ENCODE measurements at regions not wholly inside any gene's neighbourhood (a gene's known extent, or its start where the extent isn't known, plus 50 kb on each side); places are given as distances from the start of the nearest gene placed in this dataset.

GRCh38 chr6:8872589-8872988 is 437.2 kb upstream of the SLC35B3 start:
- Mint-ChIP-seq H3K27ac (no peak overlapping the region), H3K27me3 (ENCODE audit: insufficient read depth) (no peaks in the 10 kb centered on the region), H3K4me3 (no peak overlapping the region), H3K4me1 (no peaks in the 10 kb centered on the region), H3K9me3 (no peaks in the 10 kb centered on the region), H3K36me3 (ENCODE audit: low read depth) (no peaks in the 10 kb centered on the region)
- no peak overlapping the region for H3K9ac ChIP-seq (ENCODE audit: extremely low read depth, low read length, poor library complexity, severe bottlenecking)
- no peaks in the 10 kb centered on the region for H3K4me1 ChIP-seq (ENCODE audit: control insufficient read depth, insufficient read depth, low read length)
- no peaks in the 10 kb centered on the region for H3K9me3 ChIP-seq (ENCODE audit: control insufficient read depth, low read length)
- whole genome bisulfite sequencing, 2 experiments (ENCODE audit: insufficient coverage in 1 of 2, insufficient read length in 1 of 2) = 89 to 97% methylated on average over 3 of the region's 3 CpGs
- no peaks in the 10 kb centered on the region for H3K36me3 ChIP-seq (ENCODE audit: control insufficient read depth, insufficient read depth, low read length)
- H3K27me3 ChIP-seq (ENCODE audit: control insufficient read depth, insufficient read depth, low read length, poor library complexity, severe bottlenecking) = no peaks in the 10 kb centered on the region
- no peak overlapping the region for H3K27ac ChIP-seq (ENCODE audit: low read depth, low read length)
- no peak overlapping the region for H3K4me3 ChIP-seq (ENCODE audit: low read length)
- no peak for DNase-seq
- no peak for TF ChIP-seq CTCF (conservative IDR thresholded peaks at IDR 0.05)

GRCh38 chr6:8865451-8865850 is 430.1 kb upstream of the SLC35B3 start:
- 88 to 89% methylated on average over 1 to 3 of the region's 3 CpGs for WGBS, 2 experiments (ENCODE audit: insufficient coverage in 1 of 2, insufficient read length in 1 of 2)
- Mint-ChIP-seq H3K27ac (no peak overlapping the region), H3K9me3 (no peaks in the 10 kb centered on the region), H3K27me3 (ENCODE audit: insufficient read depth) (no peaks in the 10 kb centered on the region), H3K36me3 (ENCODE audit: low read depth) (no peaks in the 10 kb centered on the region), H3K4me3 (no peak overlapping the region), H3K4me1 (no peaks in the 10 kb centered on the region)
- Histone ChIP-seq H3K4me1 (ENCODE audit: control insufficient read depth, insufficient read depth, low read length) (no peaks in the 10 kb centered on the region), H3K27me3 (ENCODE audit: control insufficient read depth, insufficient read depth, low read length, poor library complexity, severe bottlenecking) (no peaks in the 10 kb centered on the region), H3K4me3 (ENCODE audit: low read length) (no peak overlapping the region), H3K27ac (ENCODE audit: low read depth, low read length) (no peak overlapping the region), H3K9me3 (ENCODE audit: control insufficient read depth, low read length) (no peaks in the 10 kb centered on the region), H3K36me3 (ENCODE audit: control insufficient read depth, insufficient read depth, low read length) (no peaks in the 10 kb centered on the region), H3K9ac (ENCODE audit: extremely low read depth, low read length, poor library complexity, severe bottlenecking) (no peak overlapping the region)
- no peak for TF ChIP-seq CTCF (conservative IDR thresholded peaks at IDR 0.05)
- DNase-seq = no peak

GRCh38 chr6:8860671-8861070 is 425.3 kb upstream of the SLC35B3 start:
- H3K9ac ChIP-seq (ENCODE audit: extremely low read depth, low read length, poor library complexity, severe bottlenecking) = no peak overlapping the region
- H3K4me3 ChIP-seq (ENCODE audit: low read length) = no peak overlapping the region
- Mint-ChIP-seq H3K27ac (no peak overlapping the region), H3K4me3 (no peak overlapping the region), H3K36me3 (ENCODE audit: low read depth) (no peaks in the 10 kb centered on the region), H3K9me3 (no peaks in the 10 kb centered on the region), H3K4me1 (no peaks in the 10 kb centered on the region), H3K27me3 (ENCODE audit: insufficient read depth) (no peaks in the 10 kb centered on the region)
- H3K27me3 ChIP-seq (ENCODE audit: control insufficient read depth, insufficient read depth, low read length, poor library complexity, severe bottlenecking) = no peaks in the 10 kb centered on the region
- no peak overlapping the region for H3K27ac ChIP-seq (ENCODE audit: low read depth, low read length)
- H3K4me1 ChIP-seq (ENCODE audit: control insufficient read depth, insufficient read depth, low read length) = no peaks in the 10 kb centered on the region
- TF ChIP-seq CTCF (conservative IDR thresholded peaks at IDR 0.05) = no peak
- no peaks in the 10 kb centered on the region for H3K36me3 ChIP-seq (ENCODE audit: control insufficient read depth, insufficient read depth, low read length)
- no peaks in the 10 kb centered on the region for H3K9me3 ChIP-seq (ENCODE audit: control insufficient read depth, low read length)
- DNase-seq = no peak

Measured in endodermal cell (in vitro differentiated cells).